ENCODE measurements at regions not wholly inside any gene's neighbourhood (a gene's known extent, or its start where the extent isn't known, plus 50 kb on each side); places are given as distances from the start of the nearest gene placed in this dataset.

DNA sequence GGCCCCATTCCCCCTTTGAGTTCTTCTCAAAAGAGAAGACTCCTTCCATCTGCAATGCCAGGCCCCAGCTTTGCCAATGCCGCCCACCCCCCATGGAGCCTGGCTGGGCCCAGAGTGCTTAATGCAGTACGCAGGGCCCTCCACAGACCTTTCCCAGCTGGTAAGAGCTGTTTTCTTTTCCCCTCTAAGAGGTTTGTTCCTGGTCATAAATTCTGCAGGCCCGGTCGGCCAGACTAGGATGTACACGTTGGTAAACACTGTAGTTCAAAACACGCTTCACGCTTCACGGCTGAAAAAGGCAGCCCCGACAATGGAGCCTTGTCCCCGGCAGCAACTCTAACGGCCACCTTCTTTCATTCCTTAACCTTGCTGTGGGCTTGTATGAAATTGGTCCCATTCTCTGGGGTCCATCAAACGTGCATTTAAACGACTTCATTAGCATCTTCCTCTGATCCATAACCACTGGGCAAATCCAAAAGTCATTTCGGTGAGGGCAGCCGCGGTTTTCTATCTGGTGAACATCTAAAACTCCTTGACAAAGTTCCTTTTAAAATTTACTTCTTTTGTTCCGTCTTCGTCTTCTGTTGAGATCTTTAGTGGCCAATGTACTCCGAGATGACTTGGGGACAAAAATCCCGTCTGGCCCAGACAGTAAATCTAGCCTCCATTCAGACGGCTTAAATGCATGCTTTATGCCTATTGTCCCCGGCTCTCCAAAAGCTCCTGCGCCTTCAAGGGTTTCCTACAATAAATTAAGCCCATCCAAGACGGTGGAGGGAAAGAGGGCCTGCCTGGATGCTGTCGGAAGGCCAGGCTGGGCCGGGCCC lies 60.0 kb upstream of the MYEOV start:
- TF ChIP-seq, protein P1, sequence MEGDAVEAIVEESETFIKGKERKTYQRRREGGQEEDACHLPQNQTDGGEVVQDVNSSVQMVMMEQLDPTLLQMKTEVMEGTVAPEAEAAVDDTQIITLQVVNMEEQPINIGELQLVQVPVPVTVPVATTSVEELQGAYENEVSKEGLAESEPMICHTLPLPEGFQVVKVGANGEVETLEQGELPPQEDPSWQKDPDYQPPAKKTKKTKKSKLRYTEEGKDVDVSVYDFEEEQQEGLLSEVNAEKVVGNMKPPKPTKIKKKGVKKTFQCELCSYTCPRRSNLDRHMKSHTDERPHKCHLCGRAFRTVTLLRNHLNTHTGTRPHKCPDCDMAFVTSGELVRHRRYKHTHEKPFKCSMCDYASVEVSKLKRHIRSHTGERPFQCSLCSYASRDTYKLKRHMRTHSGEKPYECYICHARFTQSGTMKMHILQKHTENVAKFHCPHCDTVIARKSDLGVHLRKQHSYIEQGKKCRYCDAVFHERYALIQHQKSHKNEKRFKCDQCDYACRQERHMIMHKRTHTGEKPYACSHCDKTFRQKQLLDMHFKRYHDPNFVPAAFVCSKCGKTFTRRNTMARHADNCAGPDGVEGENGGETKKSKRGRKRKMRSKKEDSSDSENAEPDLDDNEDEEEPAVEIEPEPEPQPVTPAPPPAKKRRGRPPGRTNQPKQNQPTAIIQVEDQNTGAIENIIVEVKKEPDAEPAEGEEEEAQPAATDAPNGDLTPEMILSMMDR (IDR thresholded peaks at IDR 0.05; ENCODE audit: poor library complexity): no peak
- no peak for TF ChIP-seq EZH2 (IDR thresholded peaks at IDR 0.05; ENCODE audit: borderline replicate concordance)
- no peak for TF ChIP-seq EZH2phosphoT487 (IDR thresholded peaks at IDR 0.05; ENCODE audit: low read depth, severe bottlenecking, unreplicated experiment)
